A549 (cell line): ENCODE measurements at regions not wholly inside any gene's neighbourhood (a gene's known extent, or its start where the extent isn't known, plus 50 kb on each side); places are given as distances from the start of the nearest gene placed in this dataset.

ENCODE experiments used
- ELK1 ChIP-seq: fragments of 150-350 bp; IDR thresholded peaks from 2 replicates; pipeline ENCODE4 v1.6.1; 2014; ENCODE audit warnings: low read depth, mild to moderate bottlenecking, low read length
- EP300 ChIP-seq, 2 experiments: fragments of >200 bp; sonication (Bioruptor Twin); formaldehyde crosslinking; IDR thresholded peaks; 2 replicates in 1 of 2; 3 replicates in 1 of 2; pipeline ENCODE4 v1.6.1; 2016 to 2017
- NR3C1 ChIP-seq: fragments of >200 bp; sonication (Bioruptor Twin); formaldehyde crosslinking; IDR thresholded peaks from 3 replicates; pipeline ENCODE4 v1.6.1; 2017
- RCOR1 ChIP-seq: fragments of 150-350 bp; IDR thresholded peaks from 2 replicates; pipeline ENCODE4 v1.6.1; 2014; ENCODE audit warnings: antibody characterized with exemption, low read length, low read depth
- TF ChIP-seq, protein P1 (sequence below): fragments of >200 bp; sonication (Bioruptor Twin); formaldehyde crosslinking; IDR thresholded peaks from 3 replicates; pipeline ENCODE4 v1.5.1; 2016

GRCh38 chr12:127170226-127171180, 1096.5 kb upstream of the TMEM132C start:
- TF ChIP-seq, protein P1, sequence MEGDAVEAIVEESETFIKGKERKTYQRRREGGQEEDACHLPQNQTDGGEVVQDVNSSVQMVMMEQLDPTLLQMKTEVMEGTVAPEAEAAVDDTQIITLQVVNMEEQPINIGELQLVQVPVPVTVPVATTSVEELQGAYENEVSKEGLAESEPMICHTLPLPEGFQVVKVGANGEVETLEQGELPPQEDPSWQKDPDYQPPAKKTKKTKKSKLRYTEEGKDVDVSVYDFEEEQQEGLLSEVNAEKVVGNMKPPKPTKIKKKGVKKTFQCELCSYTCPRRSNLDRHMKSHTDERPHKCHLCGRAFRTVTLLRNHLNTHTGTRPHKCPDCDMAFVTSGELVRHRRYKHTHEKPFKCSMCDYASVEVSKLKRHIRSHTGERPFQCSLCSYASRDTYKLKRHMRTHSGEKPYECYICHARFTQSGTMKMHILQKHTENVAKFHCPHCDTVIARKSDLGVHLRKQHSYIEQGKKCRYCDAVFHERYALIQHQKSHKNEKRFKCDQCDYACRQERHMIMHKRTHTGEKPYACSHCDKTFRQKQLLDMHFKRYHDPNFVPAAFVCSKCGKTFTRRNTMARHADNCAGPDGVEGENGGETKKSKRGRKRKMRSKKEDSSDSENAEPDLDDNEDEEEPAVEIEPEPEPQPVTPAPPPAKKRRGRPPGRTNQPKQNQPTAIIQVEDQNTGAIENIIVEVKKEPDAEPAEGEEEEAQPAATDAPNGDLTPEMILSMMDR: no peak
- TF ChIP-seq EP300 (IDR thresholded peaks at IDR 0.05): no peak
- no peak for TF ChIP-seq RCOR1
- TF ChIP-seq ELK1: no peak
- TF ChIP-seq NR3C1: no peak
